Parathyroid adenoma (tissue), 2 donors: ENCODE measurements at regions not wholly inside any gene's neighbourhood (a gene's known extent, or its start where the extent isn't known, plus 50 kb on each side); places are given as distances from the start of the nearest gene placed in this dataset.

Source experiments
- H2AFZ ChIP-seq: fragments of 300-600 bp; sonication (generic); one replicate; pipeline ENCODE4 v1.7.0; 2017; ENCODE audit warnings: antibody characterized with exemption, mild to moderate bottlenecking
- H3K27ac ChIP-seq: fragments of 300-600 bp; sonication (generic); one replicate; pipeline ENCODE4 v1.7.0; 2017
- H3K27me3 ChIP-seq: fragments of 300-600 bp; sonication (generic); one replicate; pipeline ENCODE4 v1.7.0; 2017; ENCODE audit warnings: low read length; ENCODE audit not compliant: control insufficient read depth, insufficient read depth
- H3K36me3 ChIP-seq: fragments of 300-600 bp; sonication (generic); one replicate; pipeline ENCODE4 v1.7.0; 2017; ENCODE audit warnings: low read length; ENCODE audit not compliant: control insufficient read depth, insufficient read depth
- H3K4me1 ChIP-seq: fragments of 300-600 bp; sonication (generic); one replicate; pipeline ENCODE4 v1.7.0; 2017; ENCODE audit warnings: control low read depth
- H3K4me2 ChIP-seq: fragments of 300-600 bp; sonication (generic); one replicate; pipeline ENCODE4 v1.7.0; 2017; ENCODE audit warnings: low read length
- H3K4me3 ChIP-seq: fragments of 300-600 bp; sonication (generic); one replicate; pipeline ENCODE4 v1.7.0; 2017; ENCODE audit warnings: low read depth, low read length
- H3K79me2 ChIP-seq: fragments of 300-600 bp; sonication (generic); one replicate; pipeline ENCODE4 v1.7.0; 2017; ENCODE audit warnings: control low read depth
- H3K9ac ChIP-seq: fragments of 300-600 bp; sonication (generic); one replicate; pipeline ENCODE4 v1.7.0; 2017; ENCODE audit warnings: mild to moderate bottlenecking
- H3K9me3 ChIP-seq: fragments of 300-600 bp; sonication (generic); one replicate; pipeline ENCODE4 v1.7.0; 2017; ENCODE audit warnings: low read length; ENCODE audit not compliant: control insufficient read depth
- TF ChIP-seq, protein P1 (sequence below): fragments of 300-600 bp; sonication (generic); IDR thresholded peaks from one replicate; pipeline ENCODE4 v1.7.0; 2017; ENCODE audit warnings: antibody characterized with exemption, mild to moderate bottlenecking
- donor health status: primary hyperparathyroidism.

DNA sequence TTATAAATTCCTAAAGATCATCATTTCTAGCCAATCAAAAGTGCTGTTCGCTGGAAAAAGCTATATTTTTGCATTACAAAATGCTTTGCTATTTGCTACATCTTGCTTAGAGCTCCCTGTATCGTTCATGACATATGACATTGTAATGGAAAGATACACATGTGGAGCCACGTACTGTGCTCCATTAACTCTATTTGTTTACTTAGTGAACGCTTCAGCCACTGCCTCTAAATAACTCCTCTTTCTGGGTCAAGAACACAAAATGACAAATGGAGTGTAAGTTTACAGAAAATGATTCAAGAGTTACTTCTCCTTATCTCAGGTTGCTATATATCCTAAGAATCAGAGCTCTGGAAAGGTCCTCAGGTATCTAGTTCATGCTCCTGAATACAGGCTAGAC is 329.1 kb upstream of the SMIM31 start:
- Histone ChIP-seq H3K79me2 (no peaks in the 10 kb centered on the region), H3K9me3 (no peaks in the 10 kb centered on the region), H3K9ac (no peak overlapping the region), H3K4me3 (no peak overlapping the region), H3K4me2 (no peak overlapping the region), H3K36me3 (no peaks in the 10 kb centered on the region), H3K27ac (no peak overlapping the region), H3K27me3 (no peaks in the 10 kb centered on the region), H2AFZ (no peak overlapping the region), H3K4me1 (no peaks in the 10 kb centered on the region)
- TF ChIP-seq, protein P1, sequence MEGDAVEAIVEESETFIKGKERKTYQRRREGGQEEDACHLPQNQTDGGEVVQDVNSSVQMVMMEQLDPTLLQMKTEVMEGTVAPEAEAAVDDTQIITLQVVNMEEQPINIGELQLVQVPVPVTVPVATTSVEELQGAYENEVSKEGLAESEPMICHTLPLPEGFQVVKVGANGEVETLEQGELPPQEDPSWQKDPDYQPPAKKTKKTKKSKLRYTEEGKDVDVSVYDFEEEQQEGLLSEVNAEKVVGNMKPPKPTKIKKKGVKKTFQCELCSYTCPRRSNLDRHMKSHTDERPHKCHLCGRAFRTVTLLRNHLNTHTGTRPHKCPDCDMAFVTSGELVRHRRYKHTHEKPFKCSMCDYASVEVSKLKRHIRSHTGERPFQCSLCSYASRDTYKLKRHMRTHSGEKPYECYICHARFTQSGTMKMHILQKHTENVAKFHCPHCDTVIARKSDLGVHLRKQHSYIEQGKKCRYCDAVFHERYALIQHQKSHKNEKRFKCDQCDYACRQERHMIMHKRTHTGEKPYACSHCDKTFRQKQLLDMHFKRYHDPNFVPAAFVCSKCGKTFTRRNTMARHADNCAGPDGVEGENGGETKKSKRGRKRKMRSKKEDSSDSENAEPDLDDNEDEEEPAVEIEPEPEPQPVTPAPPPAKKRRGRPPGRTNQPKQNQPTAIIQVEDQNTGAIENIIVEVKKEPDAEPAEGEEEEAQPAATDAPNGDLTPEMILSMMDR = no peak

- Histone ChIP-seq H3K27me3 (no peaks in the 10 kb centered on the region), H3K9ac (no peak overlapping the region), H3K4me2 (no peak overlapping the region), H3K9me3 (no peaks in the 10 kb centered on the region), H2AFZ (no peak overlapping the region), H3K4me3 (no peak overlapping the region), H3K79me2 (no peaks in the 10 kb centered on the region), H3K4me1 (no peaks in the 10 kb centered on the region), H3K36me3 (no peaks in the 10 kb centered on the region), H3K27ac (no peak overlapping the region)
- TF ChIP-seq, protein P1 = no peak
These were observed 325.4 kb upstream of the SMIM31 start for GRCh38 chr4:164428561-164428960.

DNA sequence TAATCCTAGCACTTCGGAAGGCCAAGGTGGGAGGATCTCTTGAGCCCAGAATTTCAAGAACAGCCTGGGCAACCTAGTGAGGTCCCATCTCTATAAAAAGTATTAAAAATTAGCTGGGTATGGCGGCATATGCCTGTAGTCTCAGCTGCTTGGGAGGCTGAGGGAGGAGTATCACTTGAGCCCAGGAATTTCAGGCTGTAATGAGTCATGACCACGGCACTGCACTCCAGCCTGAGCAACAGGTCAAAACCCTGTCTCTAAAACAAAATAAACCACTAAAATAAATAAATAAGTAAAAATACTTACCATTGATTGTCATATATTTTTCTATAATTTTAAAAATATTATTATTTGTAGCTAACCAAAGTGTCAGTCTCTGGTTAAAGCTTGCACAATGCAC is 315.6 kb upstream of the SMIM31 start:
- Histone ChIP-seq H3K36me3 (no peaks in the 10 kb centered on the region), H3K79me2 (no peaks in the 10 kb centered on the region), H3K4me1 (no peaks in the 10 kb centered on the region), H3K4me3 (no peak overlapping the region), H3K27ac (no peak overlapping the region), H2AFZ (no peak overlapping the region), H3K9me3 (no peaks in the 10 kb centered on the region), H3K4me2 (no peak overlapping the region), H3K9ac (no peak overlapping the region), H3K27me3 (no peaks in the 10 kb centered on the region)
- TF ChIP-seq, protein P1 = no peak

DNA sequence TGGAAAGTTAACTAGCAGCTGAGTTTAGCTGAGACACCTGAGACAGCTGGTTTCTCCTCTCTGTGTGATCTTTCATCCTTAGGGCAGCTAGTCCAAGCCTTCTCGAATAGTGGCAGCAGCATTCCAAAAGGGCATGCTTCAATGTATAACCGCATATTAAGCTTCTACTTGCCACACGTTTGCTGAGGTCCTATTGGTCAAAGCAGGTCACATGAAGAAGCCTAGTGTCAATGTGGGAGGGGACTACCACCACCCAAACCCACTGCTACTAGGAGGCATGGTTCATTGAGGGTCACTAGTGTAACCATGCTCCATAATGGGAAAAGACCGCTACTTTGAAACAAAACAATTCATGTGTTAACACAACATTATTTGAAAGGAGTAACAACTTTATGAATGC is 314.9 kb upstream of the SMIM31 start:
- Histone ChIP-seq H3K4me1 (no peaks in the 10 kb centered on the region), H3K79me2 (no peaks in the 10 kb centered on the region), H3K9ac (no peak overlapping the region), H2AFZ (no peak overlapping the region), H3K27ac (no peak overlapping the region), H3K4me3 (no peak overlapping the region), H3K4me2 (no peak overlapping the region), H3K36me3 (no peaks in the 10 kb centered on the region), H3K27me3 (no peaks in the 10 kb centered on the region), H3K9me3 (no peaks in the 10 kb centered on the region)
- TF ChIP-seq, protein P1 = no peak

DNA sequence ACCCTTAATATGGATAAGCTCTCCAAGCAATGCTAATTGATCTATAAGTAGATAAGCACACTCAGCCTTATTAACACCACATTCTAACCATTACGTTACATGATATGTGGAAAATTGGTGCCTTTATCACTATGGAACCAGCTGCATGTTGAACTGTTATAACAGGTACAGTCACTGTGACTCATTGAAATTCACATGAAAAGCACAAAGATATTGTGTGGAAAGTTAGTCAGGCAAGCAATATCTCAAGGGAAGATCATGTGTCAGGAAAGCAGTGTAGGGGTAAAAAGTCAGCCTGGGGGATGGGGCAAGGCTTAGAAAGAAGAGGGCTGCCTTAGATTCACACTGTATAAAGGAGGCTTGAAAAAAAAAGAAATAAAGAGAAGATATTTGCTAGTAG is 313.7 kb upstream of the SMIM31 start:
- TF ChIP-seq, protein P1 = no peak
- no peaks in the 10 kb centered on the region for H3K36me3 ChIP-seq
- no peak overlapping the region for H3K9ac ChIP-seq
- no peak overlapping the region for H3K4me3 ChIP-seq
- no peak overlapping the region for H2AFZ ChIP-seq
- H3K4me1 ChIP-seq = no peaks in the 10 kb centered on the region
- no peaks in the 10 kb centered on the region for H3K9me3 ChIP-seq
- no peaks in the 10 kb centered on the region for H3K27me3 ChIP-seq
- no peaks in the 10 kb centered on the region for H3K79me2 ChIP-seq
- H3K27ac ChIP-seq = no peak overlapping the region
- no peak overlapping the region for H3K4me2 ChIP-seq
